KMS-11 (cell line): ENCODE measurements at regions not wholly inside any gene's neighbourhood (a gene's known extent, or its start where the extent isn't known, plus 50 kb on each side); places are given as distances from the start of the nearest gene placed in this dataset.

Experiments
- H2AFZ ChIP-seq: fragments of 200-600 bp; sonication (generic); 2 replicates; pipeline ENCODE4 v1.6.1; 2016; ENCODE audit warnings: antibody characterized with exemption, mixed run types, low read depth
- H3K27ac ChIP-seq: fragments of 200-600 bp; sonication (generic); 2 replicates; pipeline ENCODE4 v1.6.1; 2016; ENCODE audit warnings: mild to moderate bottlenecking, mixed run types
- H3K27me3 ChIP-seq: fragments of 200-600 bp; sonication (generic); 2 replicates; pipeline ENCODE4 v1.6.1; 2017; ENCODE audit warnings: mild to moderate bottlenecking, low read depth, mixed run types, moderate library complexity; ENCODE audit not compliant: insufficient read depth
- H3K36me3 ChIP-seq: fragments of 200-600 bp; sonication (generic); 2 replicates; pipeline ENCODE4 v1.6.1; 2017; ENCODE audit warnings: mild to moderate bottlenecking, mixed run types; ENCODE audit not compliant: insufficient read depth
- H3K4me1 ChIP-seq: fragments of 200-600 bp; sonication (generic); 2 replicates; pipeline ENCODE4 v1.6.1; 2016; ENCODE audit warnings: mild to moderate bottlenecking, low read depth, mixed run types; ENCODE audit not compliant: poor library complexity, severe bottlenecking
- H3K4me2 ChIP-seq: fragments of 200-600 bp; sonication (generic); 2 replicates; pipeline ENCODE4 v1.7.0; 2016; ENCODE audit warnings: mild to moderate bottlenecking, mixed run types
- H3K4me3 ChIP-seq: fragments of 200-600 bp; sonication (generic); IDR thresholded peaks from 2 replicates; pipeline ENCODE4 v1.6.1; 2017; ENCODE audit warnings: low read depth, low read length, mixed read lengths; ENCODE audit not compliant: insufficient read depth
- H3K79me2 ChIP-seq: fragments of 200-600 bp; sonication (generic); 2 replicates; pipeline ENCODE4 v1.6.1; 2016; ENCODE audit warnings: low read depth, mixed run types; ENCODE audit not compliant: insufficient read depth
- H3K9ac ChIP-seq: fragments of 200-600 bp; sonication (generic); 2 replicates; pipeline ENCODE4 v1.6.1; 2016; ENCODE audit warnings: mild to moderate bottlenecking, mixed run types
- H4K20me1 ChIP-seq: fragments of 200-600 bp; sonication (generic); 2 replicates; pipeline ENCODE4 v1.6.1; 2016; ENCODE audit warnings: mild to moderate bottlenecking, mixed run types; ENCODE audit not compliant: insufficient read depth
- CTCF ChIP-seq: fragments of 200-600 bp; sonication (generic); conservative IDR thresholded peaks from 2 replicates; pipeline ENCODE4 v1.6.1; 2017; ENCODE audit warnings: low read depth, mild to moderate bottlenecking, antibody characterized with exemption, low read length, moderate library complexity, mixed read lengths

- H3K27me3 ChIP-seq, result no peaks in the 10 kb centered on the region
- no peaks in the 10 kb centered on the region for H3K36me3 ChIP-seq
- no peak for TF ChIP-seq CTCF
- H2AFZ ChIP-seq, result no peak overlapping the region
- H3K27ac ChIP-seq, result no peak overlapping the region
- no peak overlapping the region for H3K9ac ChIP-seq
- H3K79me2 ChIP-seq, result no peaks in the 10 kb centered on the region
- no peaks in the 10 kb centered on the region for H3K4me1 ChIP-seq
- H3K4me2 ChIP-seq, result no peak overlapping the region
- H4K20me1 ChIP-seq, result no peaks in the 10 kb centered on the region
- H3K4me3 ChIP-seq, result no peak overlapping the region
Observed at GRCh38 chr12:25818596-25819390, 139.7 kb upstream of the RASSF8 start.

- no peak for TF ChIP-seq CTCF
- H2AFZ ChIP-seq, result no peak overlapping the region
- no peak overlapping the region for H3K4me3 ChIP-seq
- no peak overlapping the region for H3K4me2 ChIP-seq
- H3K27ac ChIP-seq, result no peak overlapping the region
- H4K20me1 ChIP-seq, result no peaks in the 10 kb centered on the region
- no peaks in the 10 kb centered on the region for H3K36me3 ChIP-seq
- H3K9ac ChIP-seq, result no peak overlapping the region
- H3K27me3 ChIP-seq, result no peaks in the 10 kb centered on the region
- no peaks in the 10 kb centered on the region for H3K79me2 ChIP-seq
- H3K4me1 ChIP-seq, result no peaks in the 10 kb centered on the region
Observed at GRCh38 chr12:25819691-25820090, 138.8 kb upstream of the RASSF8 start.

- no peaks in the 10 kb centered on the region for H3K4me1 ChIP-seq
- H3K4me3 ChIP-seq, result no peak overlapping the region
- no peak overlapping the region for H3K9ac ChIP-seq
- H3K27me3 ChIP-seq, result no peaks in the 10 kb centered on the region
- H3K36me3 ChIP-seq, result no peaks in the 10 kb centered on the region
- no peaks in the 10 kb centered on the region for H3K79me2 ChIP-seq
- H3K4me2 ChIP-seq, result no peak overlapping the region
- no peak for TF ChIP-seq CTCF
- H4K20me1 ChIP-seq, result no peaks in the 10 kb centered on the region
- H3K27ac ChIP-seq, result no peak overlapping the region
- H2AFZ ChIP-seq, result no peak overlapping the region
Observed at GRCh38 chr12:25822281-25822680, 136.2 kb upstream of the RASSF8 start.

- TF ChIP-seq CTCF, result no peak
- no peaks in the 10 kb centered on the region for H3K79me2 ChIP-seq
- H3K27me3 ChIP-seq, result no peaks in the 10 kb centered on the region
- no peak overlapping the region for H2AFZ ChIP-seq
- H3K9ac ChIP-seq, result no peak overlapping the region
- no peaks in the 10 kb centered on the region for H4K20me1 ChIP-seq
- no peak overlapping the region for H3K27ac ChIP-seq
- H3K36me3 ChIP-seq, result no peaks in the 10 kb centered on the region
- no peak overlapping the region for H3K4me3 ChIP-seq
- no peak overlapping the region for H3K4me2 ChIP-seq
- H3K4me1 ChIP-seq, result no peaks in the 10 kb centered on the region
Observed at GRCh38 chr12:25824734-25825133, 133.7 kb upstream of the RASSF8 start.
